Upper lobe of right lung (tissue), 1 donor: ENCODE measurements at regions not wholly inside any gene's neighbourhood (a gene's known extent, or its start where the extent isn't known, plus 50 kb on each side); places are given as distances from the start of the nearest gene placed in this dataset.
A peak's percentile ranks its signal among the peaks of the same experiment; 100 is the strongest.
"Not testable (repeated sequence)": the region's sequence is repeated elsewhere in the genome, so short reads cannot be mapped to it uniquely, and the experiment has no call there.

Source experiments
- ATAC-seq: fragments of 200-7000 bp; cut with Tn5 transposase; one replicate; pipeline ENCODE4 v1.9.1; 2020; ENCODE audit warnings: mild to moderate bottlenecking, moderate library complexity
- DNase-seq: peaks from one replicate; pipeline ENCODE4 v3.0.0-alpha.2; 2020
- H3K27ac ChIP-seq: fragments of 200-600 bp; one replicate; pipeline ENCODE4 v1.8.0; 2022
- H3K27me3 ChIP-seq: fragments of 200-600 bp; one replicate; pipeline ENCODE4 v1.8.0; 2022; ENCODE audit warnings: mild to moderate bottlenecking
- H3K36me3 ChIP-seq: fragments of 200-600 bp; one replicate; pipeline ENCODE4 v1.8.0; 2022
- H3K4me1 ChIP-seq: fragments of 200-600 bp; one replicate; pipeline ENCODE4 v1.8.0; 2022
- H3K4me3 ChIP-seq: fragments of 200-600 bp; one replicate; pipeline ENCODE4 v1.8.0; 2022; ENCODE audit warnings: mild to moderate bottlenecking
- H3K9me3 ChIP-seq: fragments of 200-600 bp; one replicate; pipeline ENCODE4 v1.8.0; 2022
- intact Hi-C: fragments of 100-400 bp; cut with DNase I; formaldehyde crosslinking; loops from one replicate; pipeline ENCODE4 v1.11.0; 2022
- TF ChIP-seq, protein P1 (sequence below): fragments of 200-600 bp; IDR thresholded peaks from one replicate; pipeline ENCODE4 v1.8.0; 2022; ENCODE audit warnings: antibody characterized with exemption
- donor health status: DM: no; HTN: yes; CAD: no; lungs with severe emphysema.

DNA sequence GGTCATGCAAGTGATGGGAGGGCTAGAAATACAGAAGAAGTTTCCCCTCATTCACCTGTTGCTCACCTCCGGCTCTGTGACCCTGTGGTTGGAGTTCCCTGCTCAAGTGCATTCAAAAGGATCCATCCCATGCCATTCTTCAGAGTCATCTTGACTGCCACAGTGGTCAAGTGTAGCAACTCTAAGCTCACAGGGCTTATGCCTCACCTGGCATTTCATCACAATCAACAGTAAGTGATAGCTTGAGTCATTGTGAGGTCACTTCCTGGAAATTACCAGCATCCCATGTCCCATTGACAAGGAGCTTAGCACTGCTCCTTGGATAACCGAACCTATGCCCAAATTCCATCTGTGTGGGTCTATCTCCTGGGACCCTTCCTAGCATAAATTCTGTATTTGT lies 55.6 kb downstream of the OR4C45 start:
- TF ChIP-seq, protein P1, sequence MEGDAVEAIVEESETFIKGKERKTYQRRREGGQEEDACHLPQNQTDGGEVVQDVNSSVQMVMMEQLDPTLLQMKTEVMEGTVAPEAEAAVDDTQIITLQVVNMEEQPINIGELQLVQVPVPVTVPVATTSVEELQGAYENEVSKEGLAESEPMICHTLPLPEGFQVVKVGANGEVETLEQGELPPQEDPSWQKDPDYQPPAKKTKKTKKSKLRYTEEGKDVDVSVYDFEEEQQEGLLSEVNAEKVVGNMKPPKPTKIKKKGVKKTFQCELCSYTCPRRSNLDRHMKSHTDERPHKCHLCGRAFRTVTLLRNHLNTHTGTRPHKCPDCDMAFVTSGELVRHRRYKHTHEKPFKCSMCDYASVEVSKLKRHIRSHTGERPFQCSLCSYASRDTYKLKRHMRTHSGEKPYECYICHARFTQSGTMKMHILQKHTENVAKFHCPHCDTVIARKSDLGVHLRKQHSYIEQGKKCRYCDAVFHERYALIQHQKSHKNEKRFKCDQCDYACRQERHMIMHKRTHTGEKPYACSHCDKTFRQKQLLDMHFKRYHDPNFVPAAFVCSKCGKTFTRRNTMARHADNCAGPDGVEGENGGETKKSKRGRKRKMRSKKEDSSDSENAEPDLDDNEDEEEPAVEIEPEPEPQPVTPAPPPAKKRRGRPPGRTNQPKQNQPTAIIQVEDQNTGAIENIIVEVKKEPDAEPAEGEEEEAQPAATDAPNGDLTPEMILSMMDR: no peak
- DNase-seq (no peak), ATAC-seq (no peak)
- H3K36me3 ChIP-seq: no peaks in the 10 kb centered on the region
- H3K27ac ChIP-seq: no peak overlapping the region
- no peak overlapping the region for H3K4me3 ChIP-seq
- H3K9me3 ChIP-seq: no peaks in the 10 kb centered on the region
- no peaks in the 10 kb centered on the region for H3K4me1 ChIP-seq
- intact Hi-C loops: no loop called here
- no peaks in the 10 kb centered on the region for H3K27me3 ChIP-seq

DNA sequence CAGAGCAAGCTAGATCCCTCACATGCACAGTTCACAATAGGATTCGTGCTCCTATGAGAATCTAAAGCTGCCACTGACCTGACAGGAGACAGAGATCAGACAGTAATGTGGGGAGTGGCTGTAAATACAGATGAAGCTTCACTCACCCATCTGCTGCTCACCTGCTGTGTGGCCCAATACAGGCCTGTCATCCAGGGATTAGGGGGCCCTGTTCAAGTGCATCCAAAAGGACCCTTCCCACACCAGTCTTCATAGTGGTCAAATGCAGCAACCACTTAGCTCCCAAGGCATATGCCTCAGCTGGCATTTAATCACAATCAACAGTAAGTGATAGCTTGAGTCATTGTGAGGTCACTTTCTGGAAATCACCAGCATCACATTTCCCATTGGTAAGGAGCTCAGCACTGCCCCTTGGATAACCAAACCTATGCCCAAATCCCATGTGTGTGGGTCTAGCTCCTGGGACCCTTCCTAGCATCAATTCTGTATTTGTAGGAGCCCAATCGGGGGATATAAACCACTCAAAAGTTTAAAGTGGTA lies 65.6 kb downstream of the OR4C45 start:
- ATAC-seq: no peak
- Histone ChIP-seq H3K9me3 (no peaks in the 10 kb centered on the region), H3K27me3 (no peaks in the 10 kb centered on the region), H3K27ac (no peak overlapping the region), H3K36me3 (no peaks in the 10 kb centered on the region), H3K4me1 (no peaks in the 10 kb centered on the region), H3K4me3 (no peak overlapping the region)
- no peak for DNase-seq
- TF ChIP-seq, protein P1: no peak
- intact Hi-C loops: no loop called here

DNA sequence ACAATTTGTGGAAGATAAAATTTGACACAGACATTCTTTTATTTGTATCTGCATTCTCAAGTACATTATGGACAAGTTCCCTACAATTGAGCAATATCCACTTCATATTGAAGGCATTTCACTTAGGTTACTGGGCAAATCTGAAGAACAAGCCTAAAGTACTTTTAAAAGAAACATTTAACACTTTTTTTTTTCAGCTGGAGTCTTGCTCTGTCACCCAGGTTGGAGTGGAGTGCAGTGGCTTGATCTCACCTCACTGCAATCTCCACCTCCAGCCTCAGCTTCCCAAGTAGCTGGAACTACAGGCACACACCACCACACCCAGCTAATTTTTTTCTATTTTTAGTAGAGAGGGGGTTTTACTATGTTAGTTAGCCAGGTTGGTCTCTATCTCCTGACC lies 70.2 kb downstream of the OR4C45 start:
- TF ChIP-seq, protein P1: no peak
- no peak overlapping the region for H3K27ac ChIP-seq
- no peaks in the 10 kb centered on the region for H3K36me3 ChIP-seq
- no peaks in the 10 kb centered on the region for H3K27me3 ChIP-seq
- DNase-seq (no peak), ATAC-seq (peak; percentile 30)
- H3K9me3 ChIP-seq: no peaks in the 10 kb centered on the region
- H3K4me1 ChIP-seq: no peaks in the 10 kb centered on the region
- intact Hi-C loops: no loop called here
- no peak overlapping the region for H3K4me3 ChIP-seq

DNA sequence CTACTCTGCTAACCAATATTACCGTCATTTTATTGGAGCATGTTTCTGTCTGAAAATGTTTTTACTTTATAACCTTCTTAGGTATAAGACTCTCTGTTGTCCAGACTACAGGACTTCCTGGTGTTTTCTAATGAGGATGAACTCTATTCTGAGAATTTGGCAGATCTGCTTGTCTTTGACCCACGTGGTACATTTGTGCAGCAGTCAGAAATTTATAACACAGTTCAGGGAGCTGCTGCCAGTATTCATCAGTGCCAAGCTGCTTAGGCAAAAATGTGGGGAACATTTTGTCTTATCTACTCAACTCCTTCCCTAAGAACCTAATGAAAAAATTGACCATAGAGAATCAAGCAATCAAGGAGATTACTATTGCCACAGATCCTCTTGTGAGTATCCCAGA lies 108.0 kb downstream of the OR4C45 start:
- H3K4me1 ChIP-seq, H3K27me3 ChIP-seq, intact Hi-C loops, H3K36me3 ChIP-seq, ATAC-seq, H3K4me3 ChIP-seq, H3K27ac ChIP-seq, DNase-seq, H3K9me3 ChIP-seq: not testable (repeated sequence)

DNA sequence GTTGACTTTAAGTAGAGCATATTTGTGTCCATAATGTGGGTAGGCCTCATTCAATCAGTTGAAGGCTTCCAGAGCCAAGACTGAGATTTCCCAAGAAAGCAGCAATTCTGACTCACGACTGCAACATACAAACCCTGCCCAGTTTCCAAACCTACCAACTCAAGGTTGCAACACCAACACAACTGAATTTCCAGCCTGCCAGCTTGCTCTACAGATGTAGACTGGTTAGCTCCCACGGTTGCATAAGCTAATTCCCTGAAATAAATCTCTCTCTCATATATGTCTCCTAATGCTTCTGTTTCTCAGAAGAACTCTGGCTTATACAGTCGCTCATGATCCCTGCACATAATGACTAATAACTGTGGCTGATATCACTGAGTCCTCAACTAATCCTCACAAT lies 113.6 kb downstream of the OR4C45 start:
- H3K9me3 ChIP-seq, H3K4me3 ChIP-seq, ATAC-seq, DNase-seq, H3K4me1 ChIP-seq, H3K36me3 ChIP-seq, intact Hi-C loops, H3K27me3 ChIP-seq, H3K27ac ChIP-seq: not testable (repeated sequence)

DNA sequence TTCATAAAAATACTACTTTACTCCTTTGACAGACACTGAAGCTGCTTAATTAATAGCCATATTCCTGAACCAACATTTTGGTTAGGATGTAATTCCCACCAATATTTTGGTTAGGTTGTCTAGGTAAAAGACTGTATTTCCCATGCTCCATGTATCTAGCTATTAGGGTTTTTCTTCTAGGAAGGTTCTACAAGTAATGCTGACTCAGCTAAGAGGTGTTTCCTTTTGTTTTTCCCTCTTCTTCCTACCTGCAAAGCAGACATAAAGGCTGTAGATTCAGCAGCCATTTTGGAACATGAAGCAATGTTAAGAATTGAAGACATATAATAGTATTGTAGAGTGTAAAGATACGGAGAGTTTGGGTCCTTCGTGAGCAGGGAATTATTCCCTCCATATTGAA lies 115.3 kb downstream of the OR4C45 start:
- H3K9me3 ChIP-seq, DNase-seq, H3K4me3 ChIP-seq, H3K4me1 ChIP-seq, H3K27me3 ChIP-seq, intact Hi-C loops, H3K27ac ChIP-seq, H3K36me3 ChIP-seq, ATAC-seq: not testable (repeated sequence)

DNA sequence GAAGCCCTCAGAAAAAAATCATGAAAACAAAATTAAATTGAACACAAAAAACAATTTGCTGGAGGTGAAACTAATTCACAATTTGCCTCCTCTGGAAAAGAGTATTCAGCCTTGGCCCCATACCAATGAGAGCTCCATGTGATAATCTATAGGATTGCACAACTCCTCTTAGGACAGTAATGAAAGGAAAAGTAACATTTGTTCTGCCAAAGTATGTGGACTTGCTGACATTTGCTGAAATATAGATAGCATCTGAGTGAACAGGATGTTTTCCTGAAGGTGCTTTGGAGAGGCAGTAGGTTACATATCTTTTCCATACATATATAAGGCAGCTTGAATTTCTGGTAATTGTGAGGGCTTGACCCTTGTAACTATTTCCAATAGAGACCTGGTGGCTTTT lies 122.8 kb downstream of the OR4C45 start:
- intact Hi-C loops: no loop called here
- Histone ChIP-seq H3K9me3 (no peaks in the 10 kb centered on the region), H3K36me3 (no peaks in the 10 kb centered on the region), H3K4me3 (no peak overlapping the region), H3K4me1 (no peaks in the 10 kb centered on the region), H3K27ac (no peak overlapping the region), H3K27me3 (no peaks in the 10 kb centered on the region)
- TF ChIP-seq, protein P1: no peak
- ATAC-seq (no peak), DNase-seq (no peak)
